Stimulated activated naive B cell treated with anti-CD40 and anti-IgM and Interleukin-4, amounts not matched to agents 10 μg/mL and 1 μg/mL and 100 μg/mL, for 72 hours (primary cell): ENCODE measurements at regions not wholly inside any gene's neighbourhood (a gene's known extent, or its start where the extent isn't known, plus 50 kb on each side); places are given as distances from the start of the nearest gene placed in this dataset.
A peak's percentile ranks its signal among the peaks of the same experiment; 100 is the strongest.
"Not testable (repeated sequence)": the region's sequence is repeated elsewhere in the genome, so short reads cannot be mapped to it uniquely, and the experiment has no call there.

Experiments
- ATAC-seq, 2 donors: fragments of 150-1000 bp; cut with Tn5 transposase; replicated peaks; 2 replicates each; pipeline ENCODE4 v1.10.0; 2021; ENCODE audit warnings: moderate library complexity in 1 of 2
- DNase-seq: peaks from one replicate; pipeline ENCODE4 v3.0.0; 2021
- H3K27ac Mint-ChIP-seq: one replicate; pipeline ENCODE4 v1.8.0; 2022; ENCODE audit warnings: mild to moderate bottlenecking, mixed read lengths
- H3K27me3 Mint-ChIP-seq, 2 donors: one replicate each; pipeline ENCODE4 v1.8.0; 2022; ENCODE audit warnings: mixed read lengths in 2 of 2
- H3K36me3 Mint-ChIP-seq, 2 donors: one replicate each; pipeline ENCODE4 v1.8.0; 2022; ENCODE audit warnings: mixed read lengths in 2 of 2, mild to moderate bottlenecking in 1 of 2
- H3K4me1 Mint-ChIP-seq, 2 donors: one replicate each; pipeline ENCODE4 v1.8.0; 2022; ENCODE audit warnings: mixed read lengths in 2 of 2, mild to moderate bottlenecking in 1 of 2
- H3K4me3 Mint-ChIP-seq, 2 donors: one replicate each; pipeline ENCODE4 v1.8.0; 2022; ENCODE audit warnings: mild to moderate bottlenecking in 2 of 2, mixed read lengths in 2 of 2, moderate library complexity in 1 of 2
- H3K9me3 Mint-ChIP-seq, 2 donors: one replicate each; pipeline ENCODE4 v1.8.0; 2022; ENCODE audit warnings: mixed read lengths in 2 of 2, mild to moderate bottlenecking in 1 of 2

GRCh38 chr12:3419558-3419957, 71.4 kb upstream of the PRMT8 start:
- Mint-ChIP-seq H3K27me3 (peaks cover 25 to 36% of the 10 kb centered on the region in 2 donors), H3K27ac (no peak overlapping the region), H3K9me3 (peaks cover under 1 to 5% of the 10 kb centered on the region in 2 donors), H3K4me1 (no peaks in the 10 kb centered on the region), H3K4me3 (no peak overlapping the region), H3K36me3 (peaks cover 0 to under 1% of the 10 kb centered on the region in 2 donors)
- ATAC-seq (no peak), DNase-seq (no peak)

DNA sequence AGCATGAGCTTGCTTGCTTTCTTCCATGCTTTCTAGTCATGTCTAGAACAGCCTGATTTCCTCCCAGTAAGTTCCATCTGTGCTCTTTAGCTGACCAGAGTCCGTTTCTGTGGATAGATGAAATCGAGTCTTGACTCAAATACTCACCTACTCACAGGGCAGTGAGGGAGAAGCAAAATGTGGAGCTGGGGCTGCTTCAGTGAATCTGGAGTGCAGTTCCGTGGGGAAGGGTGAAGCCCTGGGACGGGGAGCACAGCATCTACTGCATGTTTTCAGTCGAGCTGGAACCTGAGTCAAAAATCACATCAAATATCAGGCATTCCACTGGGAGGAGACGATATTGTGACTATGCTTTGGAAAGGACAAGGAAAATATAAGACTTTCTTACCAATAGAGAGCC, 70.3 kb upstream of the PRMT8 start:
- H3K4me3 Mint-ChIP-seq, result no peak overlapping the region
- H3K4me1 Mint-ChIP-seq, result no peaks in the 10 kb centered on the region
- no peak overlapping the region for H3K27ac Mint-ChIP-seq
- no peaks in the 10 kb centered on the region for H3K36me3 Mint-ChIP-seq
- H3K9me3 Mint-ChIP-seq, result peaks cover 0 to 4% of the 10 kb centered on the region in 2 donors
- peaks cover 17 to 27% of the 10 kb centered on the region in 2 donors for H3K27me3 Mint-ChIP-seq
- no peak for ATAC-seq
- DNase-seq, result no peak

GRCh38 chr12:3421191-3421978, 69.6 kb upstream of the PRMT8 start:
- DNase-seq (no peak), ATAC-seq (no peak)
- Mint-ChIP-seq H3K27ac (no peak overlapping the region), H3K9me3 (peaks cover 0 to 4% of the 10 kb centered on the region in 2 donors), H3K27me3 (peaks cover 15 to 23% of the 10 kb centered on the region in 2 donors), H3K36me3 (no peaks in the 10 kb centered on the region), H3K4me1 (no peaks in the 10 kb centered on the region), H3K4me3 (no peak overlapping the region)

DNA sequence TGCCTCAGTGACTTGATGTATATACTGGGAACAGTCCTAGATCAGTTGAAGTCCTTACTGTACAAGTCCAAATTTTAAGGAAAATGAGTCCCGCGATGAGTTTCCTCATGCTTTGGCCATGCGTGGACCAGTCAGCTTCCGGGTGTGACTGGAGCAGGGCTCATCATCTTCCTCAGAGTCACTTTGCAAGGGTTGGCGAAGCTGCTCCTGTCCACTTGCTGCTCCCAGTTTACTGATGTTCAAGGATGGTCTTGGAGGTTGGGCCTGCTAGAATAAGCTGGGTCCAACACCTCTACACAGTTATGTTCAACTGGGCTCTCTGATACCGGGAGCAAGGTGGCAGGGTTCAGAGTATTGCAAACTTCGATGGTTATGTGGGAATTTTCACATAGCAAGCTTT, 66.2 kb upstream of the PRMT8 start:
- H3K27me3 Mint-ChIP-seq, result peaks cover 10 to 22% of the 10 kb centered on the region in 2 donors
- not testable (repeated sequence) for DNase-seq, H3K27ac Mint-ChIP-seq, H3K4me3 Mint-ChIP-seq, H3K4me1 Mint-ChIP-seq, H3K36me3 Mint-ChIP-seq, ATAC-seq, H3K9me3 Mint-ChIP-seq

DNA sequence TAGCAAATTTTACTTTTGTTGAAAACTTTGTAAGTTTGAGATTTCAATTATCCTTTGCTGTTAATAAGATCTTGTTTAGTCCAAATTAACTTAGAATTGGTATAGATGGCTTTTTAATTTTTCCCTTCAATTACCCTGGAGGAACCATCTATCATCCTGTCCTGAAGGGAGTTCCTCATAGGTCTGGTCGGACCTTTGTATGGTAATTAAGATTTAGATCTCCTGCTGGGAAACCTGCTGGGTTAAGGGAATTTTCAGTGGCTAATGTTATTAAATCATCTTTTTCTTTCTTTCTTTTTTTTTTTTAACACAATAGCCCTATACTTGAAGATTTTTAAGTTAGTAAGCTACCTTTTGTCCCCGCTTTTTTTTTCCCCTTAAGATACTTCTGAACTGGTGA, 63.0 kb upstream of the PRMT8 start:
- H3K27me3 Mint-ChIP-seq, result peaks cover 10 to 16% of the 10 kb centered on the region in 2 donors
- H3K9me3 Mint-ChIP-seq, result peaks cover 2 to 8% of the 10 kb centered on the region in 2 donors
- H3K36me3 Mint-ChIP-seq, result no peaks in the 10 kb centered on the region
- no peak for DNase-seq
- no peak for ATAC-seq
- peaks cover 0 to 8% of the 10 kb centered on the region in 2 donors for H3K4me1 Mint-ChIP-seq
- no peak overlapping the region for H3K4me3 Mint-ChIP-seq
- H3K27ac Mint-ChIP-seq, result no peak overlapping the region

DNA sequence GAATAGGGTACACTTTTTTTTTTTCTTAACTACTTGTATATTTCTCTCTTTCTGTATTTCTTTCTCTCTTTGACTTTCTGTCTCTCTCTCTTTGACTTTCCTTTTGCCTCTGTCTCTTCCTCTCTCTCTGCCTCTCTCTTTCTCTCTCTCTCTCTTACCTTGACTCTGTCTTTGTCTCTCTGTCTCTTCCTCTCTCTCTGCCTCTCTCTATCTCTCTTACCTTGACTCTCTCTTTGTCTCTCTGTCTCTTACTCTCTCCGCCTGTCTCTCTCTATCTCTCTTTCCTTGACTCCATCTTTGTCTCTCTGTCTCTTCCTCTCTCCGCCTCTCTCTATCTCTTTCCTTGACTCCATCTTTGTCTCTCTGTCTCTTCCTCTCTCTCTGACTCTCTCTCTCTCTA, 62.4 kb upstream of the PRMT8 start:
- no peak for DNase-seq
- no peak for ATAC-seq
- Mint-ChIP-seq H3K36me3 (no peaks in the 10 kb centered on the region), H3K4me3 (no peak overlapping the region), H3K9me3 (peaks cover 2 to 8% of the 10 kb centered on the region in 2 donors), H3K4me1 (peaks cover 0 to 8% of the 10 kb centered on the region in 2 donors), H3K27ac (no peak overlapping the region), H3K27me3 (peaks cover 10 to 16% of the 10 kb centered on the region in 2 donors)

- not testable (repeated sequence) for DNase-seq, H3K4me1 Mint-ChIP-seq, H3K36me3 Mint-ChIP-seq, H3K4me3 Mint-ChIP-seq, H3K9me3 Mint-ChIP-seq, ATAC-seq
- H3K27ac Mint-ChIP-seq, result peak overlapping the region; percentile 3
- H3K27me3 Mint-ChIP-seq, result peaks cover 10 to 16% of the 10 kb centered on the region in 2 donors
These were observed 61.5 kb upstream of the PRMT8 start for GRCh38 chr12:3429523-3429922.

GRCh38 chr12:3431686-3432085, 59.3 kb upstream of the PRMT8 start:
- no peak for ATAC-seq
- DNase-seq, result no peak
- peaks cover 7 to 16% of the 10 kb centered on the region in 2 donors for H3K27me3 Mint-ChIP-seq
- no peaks in the 10 kb centered on the region for H3K36me3 Mint-ChIP-seq
- H3K4me3 Mint-ChIP-seq, result no peak overlapping the region
- H3K27ac Mint-ChIP-seq, result no peak overlapping the region
- H3K9me3 Mint-ChIP-seq, result peaks cover 2 to 8% of the 10 kb centered on the region in 2 donors
- H3K4me1 Mint-ChIP-seq, result peaks cover 0 to 8% of the 10 kb centered on the region in 2 donors

- Mint-ChIP-seq H3K27ac (no peak overlapping the region), H3K9me3 (peaks cover 2 to 8% of the 10 kb centered on the region in 2 donors), H3K36me3 (no peaks in the 10 kb centered on the region), H3K27me3 (peaks cover 7 to 16% of the 10 kb centered on the region in 2 donors), H3K4me1 (peaks cover 0 to 8% of the 10 kb centered on the region in 2 donors), H3K4me3 (no peak overlapping the region)
- DNase-seq, result no peak
- no peak for ATAC-seq
These were observed 58.7 kb upstream of the PRMT8 start for GRCh38 chr12:3432176-3432742.

DNA sequence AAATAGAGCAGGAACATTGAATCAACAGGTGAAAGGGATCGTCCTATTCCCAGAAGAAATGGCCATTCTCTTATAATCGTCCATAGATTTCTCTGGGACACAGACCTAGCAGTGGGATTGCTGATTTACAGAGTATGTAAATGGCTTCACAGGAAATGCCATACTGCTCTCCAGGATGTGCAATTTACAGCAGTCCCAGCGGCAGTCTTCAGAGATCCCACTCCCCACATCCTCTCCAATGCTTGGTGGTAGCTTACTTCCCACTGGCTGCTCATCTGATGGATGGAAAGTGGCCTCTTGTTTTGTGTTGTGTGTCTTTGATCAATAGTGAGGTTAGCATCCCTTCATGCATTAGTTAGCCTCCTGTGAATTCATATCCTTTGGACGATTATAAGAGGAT, 58.1 kb upstream of the PRMT8 start:
- ATAC-seq (no peak), DNase-seq (no peak)
- Mint-ChIP-seq H3K27me3 (peaks cover 7 to 19% of the 10 kb centered on the region in 2 donors), H3K4me1 (peaks cover 0 to 8% of the 10 kb centered on the region in 2 donors), H3K9me3 (peaks cover 2 to 8% of the 10 kb centered on the region in 2 donors), H3K27ac (no peak overlapping the region), H3K4me3 (no peak overlapping the region), H3K36me3 (no peaks in the 10 kb centered on the region)

DNA sequence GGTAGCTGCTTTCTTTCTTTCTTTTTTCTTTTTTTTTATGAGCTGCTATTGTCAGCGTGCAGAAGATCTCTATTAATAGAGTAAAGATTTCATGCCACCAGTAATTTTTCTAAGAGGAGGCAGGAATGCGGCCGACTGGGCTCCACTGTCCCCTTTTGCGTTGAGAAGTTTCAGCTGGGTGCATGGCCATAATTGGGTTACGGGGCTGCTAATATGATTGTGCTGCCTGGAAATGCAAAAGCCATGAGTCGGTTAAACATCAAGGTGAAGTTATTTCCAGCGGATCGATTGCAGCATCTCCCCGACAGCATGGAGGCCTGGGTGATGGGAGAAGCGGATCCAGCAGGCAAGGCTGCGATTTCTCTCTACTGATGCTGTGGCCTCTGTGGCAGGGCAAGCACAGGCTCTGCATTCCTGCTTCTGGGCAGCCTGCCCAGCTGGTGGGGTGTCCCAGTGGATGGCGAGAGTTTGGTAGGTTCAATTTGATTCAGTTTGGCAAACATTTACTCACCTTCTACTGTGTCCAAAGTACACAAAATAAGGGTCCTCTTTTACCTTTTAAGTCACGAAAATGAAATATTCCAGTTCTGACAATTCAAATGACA, 54.4 kb upstream of the PRMT8 start:
- no peak for DNase-seq
- no peaks in the 10 kb centered on the region for H3K9me3 Mint-ChIP-seq
- peaks cover 0 to 8% of the 10 kb centered on the region in 2 donors for H3K4me1 Mint-ChIP-seq
- no peak for ATAC-seq
- H3K4me3 Mint-ChIP-seq, result no peak overlapping the region
- peaks cover 3 to 7% of the 10 kb centered on the region in 2 donors for H3K27me3 Mint-ChIP-seq
- H3K27ac Mint-ChIP-seq, result no peak overlapping the region
- H3K36me3 Mint-ChIP-seq, result no peaks in the 10 kb centered on the region

- H3K9me3 Mint-ChIP-seq, result no peaks in the 10 kb centered on the region
- ATAC-seq (no peak), DNase-seq (no peak)
- H3K27me3 Mint-ChIP-seq, result peaks cover 3 to 7% of the 10 kb centered on the region in 2 donors
- no peak overlapping the region for H3K27ac Mint-ChIP-seq
- H3K36me3 Mint-ChIP-seq, result no peaks in the 10 kb centered on the region
- no peak overlapping the region for H3K4me3 Mint-ChIP-seq
- H3K4me1 Mint-ChIP-seq, result no peaks in the 10 kb centered on the region
These were observed 53.0 kb upstream of the PRMT8 start for GRCh38 chr12:3437986-3438385.

DNA sequence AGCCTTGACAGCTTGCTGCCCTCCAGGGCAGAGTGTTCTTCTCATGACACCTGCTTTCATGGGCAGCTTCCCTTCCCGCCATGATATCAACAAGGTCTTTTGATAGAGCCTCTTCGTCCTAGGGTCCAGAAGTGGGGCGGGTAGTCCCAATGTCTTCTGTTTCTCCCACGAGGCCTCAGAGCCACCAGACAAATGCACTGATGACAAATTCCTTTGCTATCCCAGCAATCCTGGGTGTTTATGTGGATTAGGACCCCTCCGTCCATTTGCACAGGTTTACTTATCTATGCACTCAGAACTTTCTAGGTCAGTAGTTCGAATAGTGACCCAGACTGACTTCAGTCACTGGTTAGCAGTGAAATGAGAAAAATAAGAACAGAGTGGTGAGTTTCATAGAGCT, 52.6 kb upstream of the PRMT8 start:
- no peak overlapping the region for H3K4me3 Mint-ChIP-seq
- no peaks in the 10 kb centered on the region for H3K36me3 Mint-ChIP-seq
- ATAC-seq (no peak), DNase-seq (no peak)
- H3K27ac Mint-ChIP-seq, result no peak overlapping the region
- H3K4me1 Mint-ChIP-seq, result no peaks in the 10 kb centered on the region
- peaks cover 6 to 10% of the 10 kb centered on the region in 2 donors for H3K27me3 Mint-ChIP-seq
- no peaks in the 10 kb centered on the region for H3K9me3 Mint-ChIP-seq
